MCF 10A (cell line): ENCODE measurements at regions not wholly inside any gene's neighbourhood (a gene's known extent, or its start where the extent isn't known, plus 50 kb on each side); places are given as distances from the start of the nearest gene placed in this dataset.

ENCODE experiments used
- BruUV-seq: library from RNA; stranded (reverse); fragments of 400-500 nt; replicated peaks from 2 replicates; lab custom pipeline; 2021; lab: Mats Ljungman, UMichigan
- CTCF ChIA-PET: fragments of 300-600 bp; sonication (Branson Sonifier 250); formaldehyde crosslinking; extraction: SDS; loops from one replicate; lab custom pipeline; 2021; ENCODE audit warnings: antibody characterized with exemption, inconsistent platforms; lab: Yijun Ruan, JAX
- POLR2A ChIA-PET: fragments of 300-600, 350-650 bp; sonication (Branson Sonifier 250); formaldehyde crosslinking; extraction: SDS; loops from one replicate; lab custom pipeline; 2020; ENCODE audit warnings: antibody characterized with exemption, inconsistent platforms; lab: Yijun Ruan, JAX
- DNase-seq: peaks from one replicate; pipeline ENCODE4 v3.0.0-alpha.2; 2018; ENCODE audit not compliant: unreplicated experiment
- H3K27ac Mint-ChIP-seq: one replicate; pipeline ENCODE4 v1.8.0; 2022; ENCODE audit warnings: mild to moderate bottlenecking, low read depth, mixed read lengths; ENCODE audit not compliant: unreplicated experiment
- H3K27me3 Mint-ChIP-seq: one replicate; pipeline ENCODE4 v1.8.0; 2022; ENCODE audit warnings: mixed read lengths; ENCODE audit not compliant: insufficient read depth, unreplicated experiment
- H3K36me3 Mint-ChIP-seq: one replicate; pipeline ENCODE4 v1.8.0; 2022; ENCODE audit warnings: mild to moderate bottlenecking, moderate library complexity, mixed read lengths; ENCODE audit not compliant: insufficient read depth, unreplicated experiment
- H3K4me1 Mint-ChIP-seq: one replicate; pipeline ENCODE4 v1.8.0; 2022; ENCODE audit warnings: mixed read lengths; ENCODE audit not compliant: insufficient read depth, unreplicated experiment
- H3K4me3 Mint-ChIP-seq: one replicate; pipeline ENCODE4 v1.8.0; 2022; ENCODE audit warnings: mild to moderate bottlenecking, moderate library complexity, mixed read lengths; ENCODE audit not compliant: unreplicated experiment
- H3K9me3 Mint-ChIP-seq: one replicate; pipeline ENCODE4 v1.8.0; 2022; ENCODE audit warnings: mixed read lengths; ENCODE audit not compliant: unreplicated experiment
- intact Hi-C: fragments of 100-400 bp; cut with micrococcal nuclease; formaldehyde crosslinking; loops from 2 replicates; pipeline ENCODE4 v1.14.1; 2022
- TF ChIP-seq, protein P1 (sequence below): fragments of 200-600 bp; IDR thresholded peaks from one replicate; pipeline ENCODE4 v1.8.0; 2022; ENCODE audit warnings: antibody characterized with exemption, mild to moderate bottlenecking; ENCODE audit not compliant: unreplicated experiment

DNA sequence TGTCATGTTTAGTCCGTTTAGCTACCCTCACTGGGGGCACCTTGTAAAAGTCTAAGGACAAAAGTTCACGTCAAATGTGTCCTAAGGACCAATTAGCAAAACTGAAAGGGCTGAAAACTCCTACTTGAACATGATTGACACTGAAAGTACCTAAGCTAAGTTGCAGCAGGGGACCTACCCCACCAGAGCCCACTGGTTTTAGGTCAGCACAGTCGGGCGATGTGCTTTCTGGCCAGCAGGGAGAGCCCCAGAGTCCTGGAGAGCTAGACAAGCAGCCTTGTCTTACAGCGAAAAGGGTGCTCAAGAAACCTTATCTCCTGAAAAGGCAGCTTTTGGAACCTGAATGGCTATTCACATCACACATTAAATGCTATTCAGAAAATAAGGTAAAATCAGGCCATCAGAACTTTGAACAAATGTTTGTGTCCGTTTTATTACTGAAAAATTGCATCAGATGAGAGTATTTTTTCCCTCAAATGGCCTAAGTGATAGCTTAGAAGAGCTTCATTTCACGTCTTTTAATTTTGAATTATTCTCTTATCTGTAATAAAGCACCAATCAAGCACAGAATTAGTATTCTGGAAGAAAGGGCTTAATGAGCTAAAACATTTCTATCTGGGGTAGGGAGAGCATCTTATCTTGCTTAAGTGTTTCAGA is 52.2 kb upstream of the MKI67 start:
- ChIA-PET CTCF (interaction anchor here (0.6 to 2.4 kb wide), 11 partner anchors 9 to 285 kb away, joined by 3 to 11 read pairs (median 4); no protein-coding TSS in a partner anchor), POLR2A (no interaction called here)
- peaks cover 9% of the 10 kb centered on the region for H3K9me3 Mint-ChIP-seq
- no peaks in the 10 kb centered on the region for H3K36me3 Mint-ChIP-seq
- TF ChIP-seq, protein P1, sequence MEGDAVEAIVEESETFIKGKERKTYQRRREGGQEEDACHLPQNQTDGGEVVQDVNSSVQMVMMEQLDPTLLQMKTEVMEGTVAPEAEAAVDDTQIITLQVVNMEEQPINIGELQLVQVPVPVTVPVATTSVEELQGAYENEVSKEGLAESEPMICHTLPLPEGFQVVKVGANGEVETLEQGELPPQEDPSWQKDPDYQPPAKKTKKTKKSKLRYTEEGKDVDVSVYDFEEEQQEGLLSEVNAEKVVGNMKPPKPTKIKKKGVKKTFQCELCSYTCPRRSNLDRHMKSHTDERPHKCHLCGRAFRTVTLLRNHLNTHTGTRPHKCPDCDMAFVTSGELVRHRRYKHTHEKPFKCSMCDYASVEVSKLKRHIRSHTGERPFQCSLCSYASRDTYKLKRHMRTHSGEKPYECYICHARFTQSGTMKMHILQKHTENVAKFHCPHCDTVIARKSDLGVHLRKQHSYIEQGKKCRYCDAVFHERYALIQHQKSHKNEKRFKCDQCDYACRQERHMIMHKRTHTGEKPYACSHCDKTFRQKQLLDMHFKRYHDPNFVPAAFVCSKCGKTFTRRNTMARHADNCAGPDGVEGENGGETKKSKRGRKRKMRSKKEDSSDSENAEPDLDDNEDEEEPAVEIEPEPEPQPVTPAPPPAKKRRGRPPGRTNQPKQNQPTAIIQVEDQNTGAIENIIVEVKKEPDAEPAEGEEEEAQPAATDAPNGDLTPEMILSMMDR, result peak; percentile 48
- no peak overlapping the region for H3K27ac Mint-ChIP-seq
- H3K4me3 Mint-ChIP-seq, result no peak overlapping the region
- intact Hi-C loops, result no loop called here
- no TSS peak for BruUV-seq
- DNase-seq, result peak; percentile 55
- peaks cover 4% of the 10 kb centered on the region for H3K4me1 Mint-ChIP-seq
- peaks cover 36% of the 10 kb centered on the region for H3K27me3 Mint-ChIP-seq

DNA sequence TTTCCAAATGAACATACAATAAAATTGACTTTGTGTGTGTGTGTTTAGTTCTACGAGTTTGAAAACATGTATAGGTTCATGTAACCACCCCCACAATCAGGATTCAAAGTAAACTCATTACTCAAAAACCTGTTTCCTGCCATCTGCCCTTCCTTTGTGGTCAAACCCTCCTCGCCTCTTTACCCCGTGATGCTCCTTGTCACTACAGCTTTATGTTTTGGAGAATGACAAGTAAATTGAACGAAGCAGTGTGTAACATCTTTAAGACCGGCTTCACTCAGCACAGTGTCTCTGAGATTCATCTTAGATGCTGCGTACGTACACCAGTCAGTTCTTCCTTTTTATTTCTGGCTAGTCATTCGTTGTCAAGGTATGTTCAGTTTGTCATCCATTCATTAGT is 54.6 kb upstream of the MKI67 start:
- H3K36me3 Mint-ChIP-seq, result no peaks in the 10 kb centered on the region
- intact Hi-C loops, result no loop called here
- CTCF ChIA-PET, result interaction anchor here (0.5 to 2.1 kb wide), 3 partner anchors 30 to 161 kb away, joined by 3 to 13 read pairs (median 4); no protein-coding TSS in a partner anchor
- H3K27me3 Mint-ChIP-seq, result peaks cover 60% of the 10 kb centered on the region
- POLR2A ChIA-PET, result no interaction called here
- BruUV-seq, result no TSS peak
- TF ChIP-seq, protein P1, result no peak
- H3K4me1 Mint-ChIP-seq, result no peaks in the 10 kb centered on the region
- no peak overlapping the region for H3K27ac Mint-ChIP-seq
- no peak for DNase-seq
- no peaks in the 10 kb centered on the region for H3K9me3 Mint-ChIP-seq
- H3K4me3 Mint-ChIP-seq, result no peak overlapping the region

DNA sequence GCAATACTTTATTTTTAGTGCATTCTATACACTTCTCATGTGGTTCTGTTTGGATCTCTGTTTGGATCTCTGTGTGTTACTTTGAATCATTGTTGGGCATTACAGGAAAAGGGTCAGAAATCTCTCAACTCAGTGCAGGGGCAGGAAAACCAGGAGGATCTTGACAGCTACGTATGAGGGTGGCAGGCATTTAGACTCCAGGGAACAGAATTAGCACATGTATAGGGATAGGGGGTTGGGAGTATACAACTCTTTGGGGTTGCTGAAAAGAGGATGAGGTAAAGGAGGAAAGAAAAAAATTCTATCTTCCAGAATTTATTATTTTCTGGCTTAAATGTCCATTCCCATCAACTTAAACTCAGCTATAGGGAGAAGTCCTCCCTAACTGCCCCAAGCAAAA is 59.4 kb upstream of the MKI67 start:
- intact Hi-C loops, result no loop called here
- no peak overlapping the region for H3K27ac Mint-ChIP-seq
- H3K9me3 Mint-ChIP-seq, result no peaks in the 10 kb centered on the region
- DNase-seq, result no peak
- H3K27me3 Mint-ChIP-seq, result peaks cover 85% of the 10 kb centered on the region
- no peak overlapping the region for H3K4me3 Mint-ChIP-seq
- CTCF ChIA-PET, result interaction anchor here (0.9 to 2.5 kb wide), 2 partner anchors 27 to 28 kb away, joined by 4 to 11 read pairs; no protein-coding TSS in a partner anchor
- POLR2A ChIA-PET, result no interaction called here
- no TSS peak for BruUV-seq
- no peaks in the 10 kb centered on the region for H3K36me3 Mint-ChIP-seq
- H3K4me1 Mint-ChIP-seq, result no peaks in the 10 kb centered on the region
- TF ChIP-seq, protein P1, result no peak

DNA sequence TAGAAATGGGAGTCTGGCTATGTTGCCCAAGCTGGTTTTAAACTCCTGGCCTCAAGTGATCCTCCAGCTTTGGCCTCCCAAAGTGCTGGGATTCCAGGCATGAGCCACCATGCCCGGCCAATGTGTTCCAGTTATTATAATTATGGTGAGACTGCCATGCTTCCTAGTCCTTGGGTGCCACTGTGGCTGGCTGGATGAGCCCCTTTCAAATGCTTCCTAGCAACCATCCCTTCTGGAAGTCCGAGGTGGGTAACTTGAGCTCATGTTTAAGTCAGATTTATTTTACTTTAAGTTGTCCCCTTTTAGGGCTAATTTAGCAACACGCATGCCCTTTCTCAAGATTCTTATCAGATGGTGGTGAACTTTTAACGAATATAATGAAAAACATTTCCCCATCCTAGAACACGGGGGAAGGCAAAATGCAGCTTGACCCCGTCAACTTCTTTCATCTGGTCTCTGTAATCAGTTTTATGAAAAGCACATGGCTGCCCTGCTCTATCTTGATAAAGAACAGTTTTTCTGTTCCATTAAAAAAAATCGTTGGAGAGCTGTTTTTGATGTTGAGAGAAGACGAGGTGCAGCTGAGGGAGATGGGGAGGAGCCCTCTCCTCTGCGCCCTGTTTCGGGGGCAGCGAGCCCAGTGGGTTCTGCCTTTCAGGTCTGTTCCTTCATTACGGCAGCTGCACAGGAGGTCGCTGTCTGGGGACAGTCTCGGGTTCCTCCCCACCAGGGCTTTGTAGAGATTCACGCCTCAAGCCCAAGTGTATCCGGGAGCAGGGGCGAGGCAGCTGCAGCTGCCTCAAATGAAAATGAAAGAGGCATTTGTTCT is 61.0 kb upstream of the MKI67 start:
- intact Hi-C loops, result no loop called here
- no TSS peak for BruUV-seq
- peaks cover 69% of the 10 kb centered on the region for H3K27me3 Mint-ChIP-seq
- ChIA-PET POLR2A (interaction anchor here (0.6 kb wide), 1 partner anchor 1986 kb away, joined by 3 read pairs; no protein-coding TSS in a partner anchor), CTCF (interaction anchor here (0.6 to 2.6 kb wide), 4 partner anchors 9 to 125 kb away, joined by 3 to 11 read pairs (median 7); no protein-coding TSS in a partner anchor)
- H3K36me3 Mint-ChIP-seq, result no peaks in the 10 kb centered on the region
- H3K4me3 Mint-ChIP-seq, result no peak overlapping the region
- H3K4me1 Mint-ChIP-seq, result no peaks in the 10 kb centered on the region
- H3K9me3 Mint-ChIP-seq, result no peaks in the 10 kb centered on the region
- DNase-seq, result no peak
- TF ChIP-seq, protein P1, result no peak
- no peak overlapping the region for H3K27ac Mint-ChIP-seq
